IMR-90 (cell line): ENCODE measurements at regions not wholly inside any gene's neighbourhood (a gene's known extent, or its start where the extent isn't known, plus 50 kb on each side); places are given as distances from the start of the nearest gene placed in this dataset.

Experiments used
- ATAC-seq: fragments of 200-7000 bp; cut with Tn5 transposase; 2 replicates; pipeline ENCODE4 v1.9.1; 2020; ENCODE audit warnings: low read depth, mild to moderate bottlenecking, moderate library complexity
- BruUV-seq: library from RNA; stranded (reverse); fragments of 400-500 nt; replicated peaks from 2 replicates; lab custom pipeline; 2021; lab: Mats Ljungman, UMichigan
- CTCF ChIA-PET: fragments of 300-600 bp; formaldehyde crosslinking; extraction: SDS; loops from one replicate; lab custom pipeline; 2021; ENCODE audit warnings: antibody characterized with exemption; lab: Yijun Ruan, JAX
- POLR2A ChIA-PET: fragments of 300-600 bp; sonication (Branson Sonifier 250); formaldehyde crosslinking; loops from one replicate; lab custom pipeline; 2022; ENCODE audit warnings: antibody characterized with exemption; ENCODE audit not compliant: unreplicated experiment; lab: Charles Lee
- DNase-seq: peaks from one replicate; pipeline ENCODE4 v3.0.0; 2013
- H2AFZ ChIP-seq: replicated peaks from 2 replicates; pipeline ENCODE3; 2013; ENCODE audit warnings: low read length, mild to moderate bottlenecking; ENCODE audit not compliant: poor library complexity
- H2AK5ac ChIP-seq: 2 replicates; pipeline ENCODE4 v1.6.1; 2013; ENCODE audit warnings: low read depth, low read length, inconsistent platforms
- H2AK9ac ChIP-seq: replicated peaks from 2 replicates; pipeline ENCODE3; 2013; ENCODE audit warnings: mild to moderate bottlenecking, low read depth, low read length, moderate library complexity; ENCODE audit not compliant: poor library complexity
- H2BK120ac ChIP-seq: 2 replicates; pipeline ENCODE4 v1.6.1; 2013; ENCODE audit warnings: low read depth, low read length, inconsistent platforms
- H2BK15ac ChIP-seq: 3 replicates; pipeline ENCODE4 v1.6.1; 2013; ENCODE audit warnings: low read depth, low read length, inconsistent platforms
- H2BK20ac ChIP-seq: 2 replicates; pipeline ENCODE4 v1.6.1; 2013; ENCODE audit warnings: low read depth, mild to moderate bottlenecking, inconsistent platforms, low read length, moderate library complexity
- H2BK5ac ChIP-seq: 2 replicates; pipeline ENCODE4 v1.6.1; 2013; ENCODE audit warnings: mild to moderate bottlenecking, low read depth, low read length, inconsistent platforms; ENCODE audit not compliant: poor library complexity, severe bottlenecking
- H3K14ac ChIP-seq: replicated peaks from 2 replicates; pipeline ENCODE4 v1.6.1; 2013; ENCODE audit warnings: low read depth, low read length, inconsistent platforms
- H3K18ac ChIP-seq: 2 replicates; pipeline ENCODE4 v1.6.1; 2013; ENCODE audit warnings: low read depth, low read length, control low read depth
- H3K23ac ChIP-seq: 2 replicates; pipeline ENCODE4 v1.6.1; 2013; ENCODE audit warnings: low read depth, low read length, inconsistent platforms
- H3K27ac ChIP-seq: 2 replicates; pipeline ENCODE4 v1.5.1; 2013; ENCODE audit warnings: mild to moderate bottlenecking, control low read depth, low read length; ENCODE audit not compliant: insufficient read depth
- H3K27me3 ChIP-seq: 2 replicates; pipeline ENCODE4 v1.6.1; 2013; ENCODE audit warnings: low read length; ENCODE audit not compliant: control insufficient read depth, insufficient read depth
- H3K36me3 ChIP-seq: 2 replicates; pipeline ENCODE4 v1.6.1; 2013; ENCODE audit warnings: low read length, mixed read lengths; ENCODE audit not compliant: control insufficient read depth, insufficient read depth
- H3K4ac ChIP-seq: 2 replicates; pipeline ENCODE4 v1.6.1; 2013; ENCODE audit warnings: low read depth, low read length, inconsistent platforms
- H3K4me1 ChIP-seq: 2 replicates; pipeline ENCODE4 v1.6.1; 2013; ENCODE audit warnings: low read length, mixed read lengths; ENCODE audit not compliant: control insufficient read depth, insufficient read depth
- H3K4me2 ChIP-seq: 2 replicates; pipeline ENCODE4 v1.6.1; 2013; ENCODE audit warnings: low read depth, mild to moderate bottlenecking, control low read depth, low read length, moderate library complexity
- H3K4me3 ChIP-seq: 2 replicates; pipeline ENCODE4 v1.5.1; 2013; ENCODE audit warnings: low read depth, mild to moderate bottlenecking, control low read depth, low read length, moderate library complexity; ENCODE audit not compliant: insufficient read depth
- H3K56ac ChIP-seq: 2 replicates; pipeline ENCODE4 v1.6.1; 2013; ENCODE audit warnings: low read length, inconsistent platforms; ENCODE audit not compliant: insufficient read depth; ENCODE audit errors: extremely low read depth
- H3K79me1 ChIP-seq, 2 experiments: 2 replicates each; pipeline ENCODE4 v1.6.1; 2013; ENCODE audit warnings: low read length in 2 of 2, inconsistent platforms in 1 of 2, low read depth in 1 of 2
- H3K9ac ChIP-seq: 2 replicates; pipeline ENCODE4 v1.6.1; 2013; ENCODE audit warnings: low read depth, low read length, control low read depth
- H3K9me1 ChIP-seq: 2 replicates; pipeline ENCODE4 v1.6.1; 2013; ENCODE audit warnings: low read length, inconsistent platforms; ENCODE audit not compliant: insufficient read depth
- H3K9me3 ChIP-seq: 2 replicates; pipeline ENCODE4 v1.6.1; 2013; ENCODE audit warnings: low read length; ENCODE audit not compliant: control insufficient read depth, insufficient read depth
- H4K20me1 ChIP-seq: 2 replicates; pipeline ENCODE4 v1.6.1; 2013; ENCODE audit warnings: low read length, inconsistent platforms; ENCODE audit not compliant: insufficient read depth
- H4K5ac ChIP-seq: 2 replicates; pipeline ENCODE4 v1.6.1; 2013; ENCODE audit warnings: mild to moderate bottlenecking, low read depth, low read length, control low read depth
- H4K8ac ChIP-seq, 2 experiments: 2 replicates each; pipeline ENCODE4 v1.6.1; 2013; ENCODE audit warnings: low read depth in 2 of 2, low read length in 2 of 2, control low read depth in 1 of 2, inconsistent platforms in 1 of 2
- H4K91ac ChIP-seq: 2 replicates; pipeline ENCODE4 v1.6.1; 2013; ENCODE audit warnings: low read depth, low read length, inconsistent platforms; ENCODE audit not compliant: insufficient read depth
- BHLHE40 ChIP-seq: fragments of 150-350 bp; IDR thresholded peaks from 2 replicates; pipeline ENCODE4 v1.6.1; 2016; ENCODE audit warnings: mild to moderate bottlenecking, low read depth, low read length
- CEBPB ChIP-seq: IDR thresholded peaks from 2 replicates; pipeline ENCODE4 v1.6.1; 2012; ENCODE audit warnings: low read depth, low read length, improper control_type of control experiment
- CHD1 ChIP-seq: IDR thresholded peaks from 2 replicates; pipeline ENCODE4 v1.6.1; 2012; ENCODE audit warnings: low read depth, low read length, improper control_type of control experiment
- FOS ChIP-seq: fragments of 150-350 bp; IDR thresholded peaks from 2 replicates; pipeline ENCODE4 v1.6.1; 2016; ENCODE audit warnings: low read depth, low read length
- MAFK ChIP-seq: IDR thresholded peaks from 2 replicates; pipeline ENCODE4 v1.6.1; 2012; ENCODE audit warnings: low read depth, low read length, improper control_type of control experiment
- MXI1 ChIP-seq: IDR thresholded peaks from 2 replicates; pipeline ENCODE4 v1.6.1; 2012; ENCODE audit warnings: low read depth, mild to moderate bottlenecking, low read length, moderate library complexity, borderline replicate concordance
- NFE2L2 ChIP-seq: fragments of 150-350 bp; IDR thresholded peaks from 2 replicates; pipeline ENCODE4 v1.6.1; 2016; ENCODE audit warnings: low read depth, mild to moderate bottlenecking, low read length
- POLR2A ChIP-seq: IDR thresholded peaks from 2 replicates; pipeline ENCODE4 v1.6.1; 2012; ENCODE audit warnings: mild to moderate bottlenecking, low read depth, low read length
- RAD21 ChIP-seq: IDR thresholded peaks from 2 replicates; pipeline ENCODE4 v1.6.1; 2012; ENCODE audit warnings: low read length, improper control_type of control experiment
- RCOR1 ChIP-seq: IDR thresholded peaks from 2 replicates; pipeline ENCODE4 v1.6.1; 2012; ENCODE audit warnings: mild to moderate bottlenecking, low read length, improper control_type of control experiment; ENCODE audit not compliant: insufficient replicate concordance
- RFX5 ChIP-seq: IDR thresholded peaks from 2 replicates; pipeline ENCODE4 v1.8.0; 2012; ENCODE audit warnings: low read depth, mild to moderate bottlenecking, low read length, moderate library complexity
- WGBS, 2 experiments: methylation state at CpG; one replicate each; pipeline versions ENCODE4 v1.1.5 to v1.1.7; 2013; ENCODE audit warnings: missing lambda C conversion rate in 2 of 2; ENCODE audit not compliant: insufficient read length in 1 of 2; ENCODE audit errors: extremely low coverage in 2 of 2; 5-methylcytosine and 5-hydroxymethylcytosine counted together
- dilution Hi-C: fragments of 300-500 bp; cut with HindIII; formaldehyde crosslinking; loops from one replicate; pipeline ENCODE4 v1.14.3; 2018; ENCODE audit warnings: low sequenced_read_pairs; ENCODE audit not compliant: unreplicated experiment
- in situ Hi-C: fragments of 300-500 bp; cut with MboI; formaldehyde crosslinking; loops from 3 replicates; pipeline ENCODE4 v1.14.3; 2019; ENCODE audit warnings: low sequenced_read_pairs, inconsistent platforms, mixed read lengths
- intact Hi-C: fragments of 100-400 bp; cut with micrococcal nuclease; formaldehyde crosslinking; loops from 2 replicates; pipeline ENCODE4 v1.10.0; 2022
- TF ChIP-seq, protein P1 (sequence below): conservative IDR thresholded peaks from 2 replicates; pipeline ENCODE4 v1.5.1; 2012; ENCODE audit warnings: mild to moderate bottlenecking, low read depth, low read length, improper control_type of control experiment

DNA sequence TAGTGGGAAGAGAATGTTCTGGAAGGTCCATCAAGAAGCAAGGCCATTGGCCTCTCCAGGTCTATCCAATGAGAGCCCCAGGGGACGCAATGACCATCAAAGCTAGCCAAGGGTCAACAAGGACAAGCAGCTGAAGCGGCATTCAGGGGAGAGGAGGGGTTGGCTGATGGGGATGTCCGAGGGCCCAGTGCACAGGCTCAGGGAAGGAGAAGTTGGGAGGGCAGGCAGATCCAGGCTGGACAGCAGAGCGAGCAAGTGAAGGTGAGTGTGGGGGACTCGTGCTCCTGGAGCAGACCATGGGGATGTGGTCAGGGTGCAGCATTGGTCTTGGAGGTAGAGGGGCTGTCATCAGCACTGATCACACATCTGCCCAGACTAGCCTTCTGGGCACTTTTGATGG, 275.4 kb upstream of the TCERG1L start:
- H3K4me2 ChIP-seq, result no peak overlapping the region
- intact Hi-C loops, result no loop called here
- CTCF ChIA-PET, result no interaction called here
- ATAC-seq (no peak), DNase-seq (no peak)
- WGBS, 2 experiments, result 20% methylated on average over 1 of the region's 5 CpGs; no CpG with 5 or more reads in 1 of the 2 experiments
- H3K18ac ChIP-seq, result no peak overlapping the region
- H3K4me3 ChIP-seq, result no peak overlapping the region
- H4K20me1 ChIP-seq, result no peaks in the 10 kb centered on the region
- H2BK20ac ChIP-seq, result no peak overlapping the region
- H2AK5ac ChIP-seq, result no peak overlapping the region
- no peak overlapping the region for H3K4ac ChIP-seq
- no peak overlapping the region for H3K56ac ChIP-seq
- no peak overlapping the region for H2BK5ac ChIP-seq
- no peaks in the 10 kb centered on the region for H3K79me1 ChIP-seq
- POLR2A ChIA-PET, result no interaction called here
- H2AFZ ChIP-seq, result peak overlapping the region; percentile 32
- H3K27me3 ChIP-seq, result no peaks in the 10 kb centered on the region
- no peak overlapping the region for H3K23ac ChIP-seq
- H3K36me3 ChIP-seq, result no peaks in the 10 kb centered on the region
- H3K4me1 ChIP-seq, result no peaks in the 10 kb centered on the region
- no peak overlapping the region for H3K27ac ChIP-seq
- H3K9me1 ChIP-seq, result no peaks in the 10 kb centered on the region
- no peak overlapping the region for H4K91ac ChIP-seq
- dilution Hi-C loops, result no loop called here
- in situ Hi-C loops, result no loop called here
- BruUV-seq, result no TSS peak
- H2AK9ac ChIP-seq, result no peak overlapping the region
- H2BK15ac ChIP-seq, result no peak overlapping the region
- H4K5ac ChIP-seq, result no peak overlapping the region
- peaks cover 38% of the 10 kb centered on the region for H3K9me3 ChIP-seq
- H4K8ac ChIP-seq, result no peak overlapping the region
- H3K14ac ChIP-seq, result no peak overlapping the region
- no peak for TF ChIP-seq MXI1
- no peak for TF ChIP-seq RAD21
- TF ChIP-seq FOS, result no peak
- no peak for TF ChIP-seq NFE2L2
- no peak for TF ChIP-seq RCOR1
- TF ChIP-seq, protein P1, sequence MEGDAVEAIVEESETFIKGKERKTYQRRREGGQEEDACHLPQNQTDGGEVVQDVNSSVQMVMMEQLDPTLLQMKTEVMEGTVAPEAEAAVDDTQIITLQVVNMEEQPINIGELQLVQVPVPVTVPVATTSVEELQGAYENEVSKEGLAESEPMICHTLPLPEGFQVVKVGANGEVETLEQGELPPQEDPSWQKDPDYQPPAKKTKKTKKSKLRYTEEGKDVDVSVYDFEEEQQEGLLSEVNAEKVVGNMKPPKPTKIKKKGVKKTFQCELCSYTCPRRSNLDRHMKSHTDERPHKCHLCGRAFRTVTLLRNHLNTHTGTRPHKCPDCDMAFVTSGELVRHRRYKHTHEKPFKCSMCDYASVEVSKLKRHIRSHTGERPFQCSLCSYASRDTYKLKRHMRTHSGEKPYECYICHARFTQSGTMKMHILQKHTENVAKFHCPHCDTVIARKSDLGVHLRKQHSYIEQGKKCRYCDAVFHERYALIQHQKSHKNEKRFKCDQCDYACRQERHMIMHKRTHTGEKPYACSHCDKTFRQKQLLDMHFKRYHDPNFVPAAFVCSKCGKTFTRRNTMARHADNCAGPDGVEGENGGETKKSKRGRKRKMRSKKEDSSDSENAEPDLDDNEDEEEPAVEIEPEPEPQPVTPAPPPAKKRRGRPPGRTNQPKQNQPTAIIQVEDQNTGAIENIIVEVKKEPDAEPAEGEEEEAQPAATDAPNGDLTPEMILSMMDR, result no peak
- no peak for TF ChIP-seq CHD1
- no peak for TF ChIP-seq POLR2A
- TF ChIP-seq RFX5, result no peak
- no peak for TF ChIP-seq BHLHE40
- no peak for TF ChIP-seq MAFK
- TF ChIP-seq CEBPB, result no peak
- no peak overlapping the region for H3K9ac ChIP-seq
- no peak overlapping the region for H2BK120ac ChIP-seq
